GM18502 (cell line): ENCODE measurements at regions not wholly inside any gene's neighbourhood (a gene's known extent, or its start where the extent isn't known, plus 50 kb on each side); places are given as distances from the start of the nearest gene placed in this dataset.
"Not testable (repeated sequence)": the region's sequence is repeated elsewhere in the genome, so short reads cannot be mapped to it uniquely, and the experiment has no call there.

Source experiments
- ATAC-seq: cut with Tn5 transposase; IDR thresholded peaks from one replicate; pipeline ENCODE4 v1.9.1; 2021; ENCODE audit warnings: mild to moderate bottlenecking; ENCODE audit not compliant: unreplicated experiment, poor library complexity

GRCh38 chr2:144941743-144942488 is 422.0 kb upstream of the ZEB2 start:
- no peak for ATAC-seq

- no peak for ATAC-seq
Measured at GRCh38 chr2:144939590-144939989, 419.7 kb upstream of the ZEB2 start.

- no peak for ATAC-seq
Measured at GRCh38 chr2:144937910-144938709, 418.2 kb upstream of the ZEB2 start.

GRCh38 chr2:144937066-144937465 is 417.1 kb upstream of the ZEB2 start:
- no peak for ATAC-seq

DNA sequence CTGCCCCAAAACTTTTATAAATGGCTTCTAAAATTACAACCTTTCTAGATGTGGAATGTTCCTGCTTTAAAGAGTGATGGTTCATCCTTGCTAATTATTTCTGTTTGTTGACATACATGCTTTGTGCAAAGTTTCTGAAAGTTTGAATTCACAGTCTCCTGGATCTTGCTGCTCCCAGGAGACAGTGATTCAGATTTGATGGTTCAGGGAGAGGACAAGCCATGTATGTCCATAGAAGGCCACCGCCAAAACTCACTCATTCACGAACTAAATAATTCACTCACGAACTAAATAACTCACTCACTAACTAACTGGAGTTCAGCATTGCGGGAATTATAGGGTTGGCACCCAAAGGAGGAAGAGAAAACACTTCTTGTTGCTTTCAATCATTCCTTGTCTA is 416.5 kb upstream of the ZEB2 start:
- no peak for ATAC-seq

DNA sequence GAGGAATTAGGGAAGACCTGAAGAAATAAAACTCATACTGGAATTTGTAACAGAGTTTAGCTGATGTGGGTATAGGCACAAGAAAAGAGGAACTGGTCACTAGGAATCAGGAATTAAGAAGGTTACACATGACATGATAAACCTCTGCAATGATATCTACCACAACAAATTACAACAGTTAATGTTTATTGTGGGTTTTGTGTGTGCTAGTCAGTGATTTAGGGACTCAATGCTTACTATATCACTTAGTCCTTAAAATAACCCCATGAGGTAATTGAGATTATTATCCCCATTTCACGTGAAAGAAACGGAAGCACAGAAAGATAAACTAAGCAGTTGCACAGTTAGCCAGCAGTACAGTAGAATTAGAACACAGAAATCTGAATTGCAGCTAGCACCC is 415.8 kb upstream of the ZEB2 start:
- no peak for ATAC-seq

GRCh38 chr2:144935191-144935590 is 415.3 kb upstream of the ZEB2 start:
- ATAC-seq = no peak

- no peak for ATAC-seq
Measured at GRCh38 chr2:144931960-144932359, 412.0 kb upstream of the ZEB2 start.

DNA sequence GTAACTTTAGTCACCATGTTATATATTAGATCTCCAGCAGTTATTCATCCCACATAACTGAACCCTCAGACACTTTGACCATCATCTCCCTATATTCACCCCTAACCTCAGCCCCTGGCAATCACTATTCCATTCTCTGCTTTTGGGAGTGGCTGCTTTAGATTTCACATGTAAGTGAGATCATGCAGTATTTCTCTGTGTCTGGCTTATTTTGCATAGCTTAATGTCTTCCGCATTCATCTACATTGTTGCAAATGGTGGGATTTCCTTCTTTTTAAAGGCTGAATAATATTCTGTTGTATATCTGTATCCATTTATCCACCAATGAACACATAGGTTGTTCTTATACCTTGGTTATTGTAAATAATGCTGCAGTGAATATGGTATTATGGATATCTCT is 411.6 kb upstream of the ZEB2 start:
- no peak for ATAC-seq

DNA sequence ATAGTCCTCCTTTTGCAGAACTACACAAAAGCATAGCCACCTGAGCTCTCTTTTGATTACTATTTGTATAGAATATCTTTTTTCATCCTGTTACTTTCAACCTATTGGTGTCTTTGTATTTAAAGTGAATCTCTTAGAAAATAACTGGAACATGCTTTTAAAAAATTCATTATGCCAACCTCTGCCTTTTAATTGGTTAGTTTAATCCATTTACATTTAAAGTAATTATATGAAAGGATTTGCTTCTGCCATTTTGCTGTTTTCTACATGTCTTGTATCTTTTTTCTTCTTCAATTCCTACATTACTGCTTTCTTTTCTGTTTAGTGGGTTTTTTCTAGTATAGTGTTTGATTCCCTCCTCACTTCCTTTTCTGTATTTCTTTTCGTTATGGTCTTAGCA is 407.5 kb upstream of the ZEB2 start:
- ATAC-seq = no peak

GRCh38 chr2:144925886-144926285 is 406.0 kb upstream of the ZEB2 start:
- ATAC-seq = no peak

- no peak for ATAC-seq
Measured at GRCh38 chr2:144924827-144925226, 404.9 kb upstream of the ZEB2 start.

GRCh38 chr2:144922519-144922918 is 402.6 kb upstream of the ZEB2 start:
- no peak for ATAC-seq

- no peak for ATAC-seq
Measured at GRCh38 chr2:144920755-144921530, 401.0 kb upstream of the ZEB2 start.

- no peak for ATAC-seq
Measured at GRCh38 chr2:144914622-144915318, 394.9 kb upstream of the ZEB2 start.

GRCh38 chr2:144914113-144914512 is 394.2 kb upstream of the ZEB2 start:
- no peak for ATAC-seq

- no peak for ATAC-seq
Measured at GRCh38 chr2:144912206-144912605, 392.3 kb upstream of the ZEB2 start.

DNA sequence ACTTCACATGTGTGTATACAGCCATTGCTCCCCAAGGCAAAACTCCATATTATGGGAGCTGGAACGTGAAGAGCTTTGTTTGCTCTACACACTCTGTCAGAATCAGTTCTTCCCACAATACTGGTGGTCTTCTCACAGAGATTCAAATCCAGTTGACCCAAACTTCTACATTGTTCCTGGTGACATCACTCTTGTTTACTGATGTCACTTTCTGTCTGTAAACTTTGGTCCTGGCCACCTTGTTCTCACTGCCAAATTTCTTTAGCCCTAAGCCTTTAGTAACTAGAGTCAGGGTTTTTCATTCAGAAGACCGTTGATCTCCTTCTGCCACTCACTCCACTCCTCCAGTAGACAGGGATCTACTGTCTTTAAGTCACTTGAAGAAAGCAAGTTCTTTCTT is 386.0 kb upstream of the ZEB2 start:
- ATAC-seq = no peak

DNA sequence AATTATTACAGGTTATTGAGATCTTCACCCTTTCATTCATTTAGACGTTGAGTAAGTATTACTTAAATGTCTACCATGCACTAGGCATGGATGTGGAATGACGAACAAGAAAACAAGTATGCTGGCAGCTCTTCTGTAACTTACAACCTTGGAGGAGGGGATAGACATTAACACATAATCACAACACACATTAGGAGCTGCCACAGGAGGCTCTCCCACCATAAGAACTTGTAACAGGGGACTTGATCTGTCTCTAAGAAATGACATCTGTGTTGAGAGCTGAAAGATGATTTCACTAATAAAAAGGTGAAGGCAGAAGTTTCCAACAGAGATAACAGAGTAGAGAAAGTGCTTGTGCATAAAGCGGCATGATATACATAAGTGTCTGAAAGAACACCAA is 384.7 kb upstream of the ZEB2 start:
- ATAC-seq = no peak

GRCh38 chr2:144903045-144903444 is 383.1 kb upstream of the ZEB2 start:
- not testable (repeated sequence) for ATAC-seq
